Muscle of back (tissue), 3 donors: ENCODE measurements at regions not wholly inside any gene's neighbourhood (a gene's known extent, or its start where the extent isn't known, plus 50 kb on each side); places are given as distances from the start of the nearest gene placed in this dataset.
"Not testable (repeated sequence)": the region's sequence is repeated elsewhere in the genome, so short reads cannot be mapped to it uniquely, and the experiment has no call there.

Experiments used
- DNase-seq, 3 donors: peaks; one replicate each; pipeline versions ENCODE4 v3.0.0 to v3.0.0-alpha.2; 2013

DNA sequence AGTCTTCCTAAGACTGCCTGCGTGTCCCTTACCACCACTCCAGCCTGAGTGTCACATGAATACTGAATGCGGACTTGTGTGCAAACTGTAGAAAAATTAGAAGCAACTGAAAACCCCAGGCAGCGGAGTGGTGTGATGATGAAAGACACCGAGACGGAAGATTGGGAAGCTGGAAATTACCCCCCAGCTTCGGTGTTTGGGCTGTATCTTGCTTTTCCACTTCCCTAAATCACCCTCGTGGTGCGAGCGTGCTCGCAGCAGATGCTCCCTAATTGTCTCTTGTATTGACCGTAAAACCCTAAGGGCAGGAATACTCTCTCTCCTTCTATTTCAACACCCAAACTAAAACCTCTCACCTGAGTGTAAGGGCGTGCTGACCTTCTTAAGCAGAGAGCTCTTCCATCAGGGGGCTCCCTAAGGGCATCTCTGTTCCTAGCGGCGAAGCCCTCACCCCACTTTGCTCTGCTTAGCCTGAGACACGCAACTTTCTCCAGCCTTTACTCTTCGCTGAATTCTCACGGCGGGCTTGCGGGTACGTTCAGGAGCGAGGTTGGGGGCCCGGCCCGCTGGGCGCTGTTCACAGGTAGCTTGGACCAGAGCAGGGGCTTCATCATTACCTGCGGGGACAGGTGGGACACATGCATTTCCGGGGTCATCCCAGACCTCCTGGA, 62.4 kb downstream of the CRYBB2 start:
- no peak for DNase-seq

DNA sequence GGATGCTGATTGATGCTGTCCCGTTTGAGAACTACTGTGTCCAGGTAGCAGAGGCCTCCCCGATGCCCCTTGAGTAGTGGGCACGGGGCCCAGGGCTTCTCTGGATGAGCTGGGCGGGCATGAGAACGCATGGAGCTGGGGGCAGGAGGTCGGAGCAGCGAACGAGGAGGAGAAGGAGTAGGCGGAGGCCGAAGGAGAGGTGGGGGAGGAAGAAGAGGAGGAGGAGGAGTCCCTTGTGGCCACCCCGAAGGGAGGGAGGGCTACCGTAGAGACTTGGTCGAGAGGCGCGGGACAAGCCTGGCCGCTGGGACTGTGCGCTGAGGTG, 62.9 kb downstream of the CRYBB2 start:
- no peak for DNase-seq

DNA sequence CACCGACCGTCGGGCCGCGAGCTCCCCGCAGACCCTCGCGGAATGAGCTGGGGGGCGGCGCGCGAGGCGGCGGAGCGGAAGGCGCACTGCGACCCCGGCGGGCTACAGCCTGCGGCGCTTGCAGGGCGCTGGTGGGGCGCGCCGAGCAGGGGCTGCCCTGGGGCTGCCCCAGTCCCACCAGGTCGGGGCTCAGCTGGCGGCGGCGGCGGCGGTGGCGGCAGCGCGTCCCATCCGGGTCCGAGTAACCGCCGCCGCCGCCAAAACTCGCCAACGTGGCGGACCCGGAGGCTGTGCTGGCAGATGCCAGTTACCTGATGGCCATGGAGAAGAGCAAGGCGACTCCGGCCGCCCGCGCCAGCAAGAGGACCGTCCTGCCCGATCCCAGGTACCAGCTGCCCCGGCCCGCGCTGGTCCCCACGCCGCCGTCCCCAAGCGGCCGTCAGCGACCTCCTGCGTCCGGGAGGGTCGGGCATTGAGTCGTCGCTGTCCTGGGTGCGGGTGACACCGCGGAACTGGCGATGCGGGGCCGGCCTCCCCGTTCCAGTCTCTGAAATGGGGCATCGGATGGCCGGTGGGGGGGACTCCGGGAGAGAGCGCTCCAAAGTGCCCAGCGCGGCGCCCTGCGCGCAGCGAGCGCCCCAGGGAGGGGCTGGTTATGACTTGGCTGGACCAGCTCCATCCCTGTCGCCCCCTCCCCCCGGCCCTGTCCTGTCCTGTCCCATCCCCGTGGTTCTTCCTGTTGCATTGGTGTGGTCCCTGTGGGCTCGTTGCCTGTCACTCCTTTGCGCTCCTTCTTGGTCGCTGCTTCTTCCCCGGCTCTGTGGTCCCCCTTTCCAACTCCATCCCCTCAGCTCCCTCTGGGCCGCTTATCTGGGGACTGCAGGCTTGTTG, 63.5 kb downstream of the CRYBB2 start:
- no peak for DNase-seq

DNA sequence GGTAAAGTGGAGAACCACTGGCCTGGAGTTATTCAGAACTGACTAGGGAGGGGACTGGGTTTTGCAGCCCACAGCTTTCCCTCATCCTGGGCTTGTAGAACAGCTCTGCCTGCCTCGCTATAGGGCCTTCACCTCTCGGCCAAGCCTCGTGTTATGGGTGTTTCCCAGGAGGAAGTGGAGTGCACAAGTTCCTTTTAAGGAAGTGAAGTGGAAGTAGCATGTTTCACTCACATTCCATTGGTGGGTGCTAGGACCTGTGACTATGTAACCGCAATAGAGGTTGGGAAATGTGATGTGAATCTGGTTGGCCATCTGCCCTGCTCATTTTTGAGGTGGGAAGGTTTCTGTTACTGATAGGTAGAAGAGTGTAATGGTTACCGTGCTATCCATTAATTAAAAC, 69.0 kb downstream of the CRYBB2 start:
- not testable (repeated sequence) for DNase-seq

DNA sequence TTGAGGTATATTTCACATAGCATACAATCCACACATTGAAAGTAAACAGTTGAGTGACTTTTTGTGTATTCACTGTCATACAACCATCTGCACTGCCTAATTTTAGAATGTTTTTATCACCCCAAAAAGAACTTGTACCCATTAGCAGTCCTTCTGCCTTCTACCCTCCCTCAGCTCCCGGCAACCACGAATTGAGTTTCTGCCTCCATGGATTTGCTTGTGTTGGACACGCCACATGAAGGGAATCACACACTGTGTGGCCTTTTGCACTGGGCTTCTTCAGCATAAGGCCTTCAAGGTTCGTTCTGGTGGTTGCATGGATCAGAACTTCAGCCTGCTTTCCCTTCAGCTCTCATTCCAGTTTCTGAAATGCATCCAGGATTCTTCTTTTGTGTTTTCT, 82.5 kb downstream of the CRYBB2 start:
- not testable (repeated sequence) for DNase-seq

DNA sequence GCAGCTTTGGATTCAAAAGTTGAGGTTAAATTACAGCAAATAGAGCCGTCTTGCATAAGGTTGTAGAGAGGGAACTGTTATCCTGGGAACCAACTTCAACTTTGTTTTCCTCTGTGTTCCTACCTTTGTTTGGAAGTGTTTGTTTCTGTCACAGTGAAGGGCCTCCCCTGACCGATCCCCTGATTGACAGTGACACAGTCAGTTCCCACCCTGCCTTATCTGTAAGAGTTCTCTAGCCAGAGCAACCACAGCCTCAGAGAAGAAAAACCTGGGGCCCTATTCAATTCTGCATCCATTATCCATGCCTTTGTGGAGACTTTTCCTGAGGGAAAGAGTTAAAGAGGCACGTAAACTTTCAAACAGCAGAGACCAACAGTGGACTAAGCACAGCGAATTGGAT, 90.1 kb downstream of the CRYBB2 start:
- DNase-seq: not testable (repeated sequence)

DNA sequence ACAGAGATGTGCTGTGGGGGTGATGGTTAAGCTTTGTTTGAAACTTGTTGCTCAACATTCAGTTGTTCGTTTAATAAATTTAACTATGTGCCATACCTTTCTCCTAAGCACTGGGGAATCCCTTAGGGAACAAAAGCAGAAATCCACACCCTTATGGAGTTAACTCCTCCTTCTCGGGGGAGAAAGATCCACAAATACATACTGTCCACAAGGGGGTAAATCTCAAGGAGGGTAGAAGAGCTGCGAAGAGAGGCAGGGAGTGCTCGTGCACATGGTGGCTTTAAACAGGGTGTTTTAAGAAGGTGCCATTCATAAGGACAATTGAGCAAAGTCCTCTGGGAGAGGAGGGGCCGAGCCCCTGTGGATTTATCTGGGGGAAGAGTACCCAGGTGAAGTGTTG, 92.5 kb downstream of the CRYBB2 start:
- not testable (repeated sequence) for DNase-seq

DNA sequence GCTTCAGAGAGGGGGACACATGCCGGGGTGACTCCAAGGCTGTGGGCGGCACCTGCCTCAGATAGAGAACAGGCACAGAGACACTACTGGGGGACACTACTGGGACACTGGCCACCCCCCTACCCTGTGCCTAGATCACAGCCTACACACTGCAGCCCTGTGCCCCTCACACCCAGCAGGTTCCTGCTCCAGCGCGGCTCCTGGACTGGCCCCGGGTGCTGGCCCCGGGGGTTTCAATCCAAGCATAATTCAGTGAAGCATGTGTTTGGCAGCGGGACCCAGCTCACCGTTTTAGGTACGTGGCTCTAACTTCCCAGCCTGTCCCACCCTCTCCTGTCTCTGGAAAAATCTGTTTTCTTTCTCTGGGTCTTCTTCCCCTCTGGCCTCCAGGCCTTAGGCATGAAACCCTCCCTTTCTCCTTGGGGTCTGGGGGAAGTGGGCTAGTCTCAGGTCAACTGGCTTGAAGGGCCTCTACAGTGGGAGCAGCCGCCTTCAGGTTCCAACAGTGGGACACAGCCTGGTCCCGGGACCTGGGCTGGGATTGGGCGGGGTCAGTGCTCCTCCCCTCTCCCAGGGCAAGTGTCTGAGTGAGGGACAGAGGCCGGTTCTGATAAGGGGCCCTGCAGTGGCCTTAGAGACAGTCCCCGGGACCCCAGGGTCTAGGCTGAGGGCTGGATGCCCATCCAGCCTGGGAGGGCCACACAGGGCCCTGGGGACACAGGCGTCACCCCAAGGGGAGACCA, 98.8 kb downstream of the CRYBB2 start:
- no peak for DNase-seq

DNA sequence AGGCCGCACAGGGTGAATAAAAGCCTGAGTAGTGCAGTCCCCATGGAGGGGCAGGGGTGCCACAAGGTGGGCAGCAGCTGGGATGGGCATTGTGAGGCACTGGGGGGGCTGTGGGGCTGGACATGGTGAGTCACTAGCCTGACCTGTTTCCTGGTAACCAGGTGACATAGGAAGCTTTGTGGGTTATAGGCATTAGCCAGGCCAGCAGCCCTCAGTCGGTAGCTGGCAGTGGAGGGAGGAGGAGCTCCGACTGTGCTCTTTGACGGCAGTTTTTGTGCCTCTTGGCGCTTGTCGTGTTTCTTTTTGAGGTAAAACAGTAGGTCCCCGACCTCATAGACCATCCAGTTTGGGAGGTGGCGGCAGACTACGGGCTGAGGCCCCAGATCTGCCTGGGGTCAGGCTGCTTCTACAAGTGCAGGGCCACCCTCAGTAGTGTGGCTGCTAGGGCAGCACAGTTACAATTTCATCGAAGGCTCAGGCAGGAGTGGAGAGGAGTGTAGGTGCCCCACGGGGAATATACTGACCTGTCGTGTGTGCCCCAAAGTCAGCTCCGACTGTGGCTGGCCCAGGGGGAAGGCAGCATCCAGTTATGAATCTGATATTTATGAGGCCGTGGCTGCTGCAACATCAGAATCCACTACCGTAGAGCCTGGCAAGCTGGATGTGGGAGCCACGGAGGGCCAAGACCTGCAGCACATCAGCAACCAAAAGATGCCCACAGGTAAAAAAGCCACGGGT, 107.7 kb downstream of the CRYBB2 start:
- DNase-seq: no peak

DNA sequence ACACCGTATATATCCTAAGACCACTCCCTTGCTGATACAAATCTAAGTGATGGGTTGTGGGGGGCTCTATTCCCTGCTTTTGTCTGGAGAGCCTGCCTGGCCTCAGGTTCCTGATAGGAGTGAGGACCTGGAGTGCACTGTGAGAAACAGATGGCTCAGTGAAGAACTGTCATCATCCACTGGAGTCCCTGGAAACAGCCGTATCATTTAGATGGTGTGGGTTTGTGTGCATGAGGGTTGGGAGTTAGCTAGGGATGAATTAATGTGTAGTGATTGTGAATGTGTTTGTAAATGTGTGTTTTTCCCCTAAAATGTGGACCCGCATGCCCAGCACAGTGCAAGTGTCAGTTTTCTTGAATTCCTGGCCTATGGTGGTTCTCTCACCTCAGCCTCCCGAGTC, 111.6 kb downstream of the CRYBB2 start:
- no peak for DNase-seq

DNA sequence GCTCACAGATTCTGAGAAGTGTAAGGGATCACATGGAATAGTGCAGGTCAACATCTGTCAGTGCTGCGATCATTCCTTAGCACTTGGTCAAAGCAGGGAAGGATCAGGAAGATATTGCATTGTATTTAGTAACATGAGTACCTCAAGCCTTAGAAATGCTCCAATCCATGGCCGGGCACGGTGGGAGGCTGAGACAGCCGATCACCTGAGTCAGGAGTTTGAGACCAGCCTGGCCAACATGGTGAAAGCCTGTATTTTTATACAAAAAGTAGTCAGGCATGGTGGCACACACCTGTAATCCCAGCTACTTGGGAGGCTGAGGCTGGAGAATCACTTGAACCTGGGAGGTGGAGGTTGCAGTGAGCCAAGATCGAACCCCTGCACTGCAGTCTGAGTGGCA, 112.5 kb downstream of the CRYBB2 start:
- DNase-seq: not testable (repeated sequence)

DNA sequence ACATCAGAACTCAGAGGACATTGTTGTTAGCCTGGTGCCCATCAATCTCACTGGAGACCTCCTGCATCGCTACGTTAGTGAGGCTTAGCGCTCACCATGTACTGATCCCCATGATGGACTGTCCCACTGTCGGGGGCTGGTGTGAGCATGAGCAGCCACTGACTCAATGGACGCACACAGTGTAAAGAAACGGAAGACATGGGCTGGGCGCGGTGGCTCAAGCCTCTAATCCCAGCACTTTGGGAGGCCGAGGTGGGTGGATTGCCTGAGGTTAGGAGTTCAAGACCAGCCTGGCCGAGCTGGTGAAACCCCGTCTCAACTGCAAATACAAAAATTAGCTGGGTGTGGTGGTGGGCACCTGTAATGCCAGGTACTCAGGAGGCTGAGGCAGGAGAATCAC, 112.9 kb downstream of the CRYBB2 start:
- DNase-seq: no peak

DNA sequence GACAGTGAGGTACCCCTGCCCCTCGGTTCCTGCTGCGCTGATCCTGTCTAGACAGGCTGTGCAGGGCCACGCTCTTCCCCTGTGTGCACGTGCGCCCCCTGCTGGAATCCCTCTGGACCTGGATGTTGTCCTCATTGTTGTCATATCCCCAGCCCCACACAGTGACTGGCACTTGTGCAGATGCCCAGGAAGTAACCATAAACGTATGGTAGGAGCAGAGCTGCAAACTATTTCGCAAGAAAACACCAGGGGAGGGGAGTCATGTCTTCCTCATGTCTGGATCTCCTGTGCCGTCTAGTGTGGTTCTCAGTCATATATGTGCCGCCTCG, 114.7 kb downstream of the CRYBB2 start:
- no peak for DNase-seq

DNA sequence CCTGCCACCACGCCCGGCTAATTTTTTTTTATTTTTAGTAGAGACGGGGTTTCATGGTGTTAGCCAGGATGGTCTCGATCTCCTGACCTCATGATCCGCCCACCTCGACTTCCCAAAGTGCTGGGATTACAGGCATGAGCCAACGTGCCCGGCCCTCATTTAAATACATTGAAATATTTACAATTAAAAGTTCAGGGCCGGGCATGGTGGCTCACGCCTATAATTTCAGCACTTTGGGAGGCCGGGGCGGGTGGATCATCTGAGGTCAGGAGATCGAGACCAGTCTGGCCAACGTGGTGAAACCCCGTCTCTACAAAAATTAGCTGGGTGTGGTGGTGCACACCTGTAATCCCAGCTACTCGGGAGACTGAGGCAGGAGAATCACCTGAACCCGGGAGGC, 115.2 kb downstream of the CRYBB2 start:
- DNase-seq: not testable (repeated sequence)

DNA sequence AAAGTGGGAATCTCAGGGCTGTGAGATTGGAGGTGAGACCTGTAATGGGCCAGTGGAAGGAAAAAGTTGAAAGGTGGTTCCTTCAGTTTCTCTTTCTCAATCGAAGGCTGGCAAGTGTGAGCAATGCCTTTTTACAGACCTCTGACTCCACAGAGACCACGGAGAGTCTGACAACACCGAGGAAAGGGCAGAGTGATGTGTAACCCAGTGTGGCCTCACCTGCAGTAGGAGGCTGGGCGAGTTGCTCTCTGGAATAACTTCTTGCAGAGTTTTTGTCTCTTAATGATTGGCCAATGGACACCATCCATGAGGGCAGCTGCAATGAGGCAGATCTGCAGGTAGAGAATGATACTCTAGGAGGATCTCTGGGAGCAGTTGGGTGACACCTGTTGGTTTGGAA, 115.8 kb downstream of the CRYBB2 start:
- DNase-seq: not testable (repeated sequence)

DNA sequence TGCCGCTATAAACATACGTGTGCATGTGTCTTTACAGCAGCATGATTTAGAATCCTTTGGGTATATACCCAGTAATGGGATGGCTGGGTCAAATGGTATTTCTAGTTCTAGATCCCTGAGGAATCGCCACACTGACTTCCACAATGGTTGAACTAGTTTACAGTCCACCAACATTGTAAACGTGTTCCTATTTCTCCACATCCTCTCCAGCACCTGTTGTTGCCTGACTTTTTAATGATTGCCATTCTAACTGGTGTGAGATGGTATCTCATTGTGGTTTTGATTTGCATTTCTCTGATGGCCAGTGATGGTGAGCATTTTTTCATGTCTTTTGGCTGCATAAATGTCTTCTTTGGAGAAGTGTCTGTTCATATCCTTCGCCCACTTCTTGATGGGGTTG, 121.1 kb downstream of the CRYBB2 start:
- DNase-seq: not testable (repeated sequence)

DNA sequence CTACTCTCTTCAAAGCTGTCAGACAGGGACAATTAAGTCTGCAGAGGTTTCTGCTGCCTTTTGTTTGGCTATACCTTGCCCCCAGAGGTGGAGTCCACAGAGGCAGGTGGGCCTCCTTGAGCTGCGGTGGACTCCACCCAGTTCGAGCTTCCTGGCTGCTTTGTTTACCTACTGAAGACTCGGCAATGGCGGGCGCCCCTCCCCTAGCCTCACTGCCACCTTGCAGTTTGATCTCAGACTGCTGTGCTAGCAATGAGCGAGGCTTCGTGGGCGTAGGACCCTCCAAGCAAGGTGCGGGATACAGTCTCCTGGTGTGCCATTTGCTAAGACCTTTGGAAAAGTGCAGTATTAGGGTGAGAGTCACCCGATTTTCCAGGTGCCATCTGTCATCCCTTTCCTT, 124.9 kb downstream of the CRYBB2 start:
- not testable (repeated sequence) for DNase-seq

DNA sequence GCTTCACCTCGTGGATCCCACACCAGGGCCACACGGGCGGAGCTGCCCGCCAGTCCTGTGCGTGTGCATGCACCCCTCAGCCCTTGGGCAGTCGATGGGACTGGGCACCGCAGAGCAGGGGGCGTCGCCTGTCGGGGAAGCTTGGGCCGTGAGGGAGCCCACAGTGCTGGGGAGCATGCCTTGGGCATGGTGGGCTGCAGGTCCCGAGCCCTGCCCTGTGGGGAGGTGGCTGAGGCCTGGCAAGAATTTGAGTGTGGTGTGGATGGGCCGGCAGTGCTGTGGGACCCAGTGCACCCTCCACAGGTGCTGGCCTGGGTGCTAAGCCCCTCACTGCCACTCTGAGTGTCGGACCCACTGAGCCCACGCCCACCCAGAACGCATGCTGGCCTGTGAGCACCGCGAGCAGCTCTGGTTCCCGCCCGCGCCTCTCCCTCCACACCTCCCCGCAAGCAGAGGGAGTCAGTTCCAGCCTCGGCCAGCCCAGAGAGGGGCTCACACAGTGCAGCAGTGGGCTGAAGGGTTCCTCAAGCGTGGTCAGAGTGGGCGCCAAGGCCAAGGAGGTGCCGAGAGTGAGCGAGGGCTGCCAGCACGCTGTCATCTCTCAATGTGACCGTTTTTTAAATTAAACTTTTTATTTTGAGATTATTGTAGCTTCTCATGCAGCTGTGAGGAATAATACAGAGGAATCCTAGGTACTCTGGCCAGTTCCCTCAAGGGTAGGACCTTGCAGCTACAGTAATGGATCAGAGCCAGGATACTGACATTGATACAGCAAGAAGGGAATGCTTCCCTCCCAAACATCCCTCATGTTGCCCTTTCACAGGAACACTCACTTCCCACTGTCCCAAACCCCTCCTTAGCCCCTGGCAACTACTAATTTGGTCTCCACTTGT, 127.7 kb downstream of the CRYBB2 start:
- no peak for DNase-seq

DNA sequence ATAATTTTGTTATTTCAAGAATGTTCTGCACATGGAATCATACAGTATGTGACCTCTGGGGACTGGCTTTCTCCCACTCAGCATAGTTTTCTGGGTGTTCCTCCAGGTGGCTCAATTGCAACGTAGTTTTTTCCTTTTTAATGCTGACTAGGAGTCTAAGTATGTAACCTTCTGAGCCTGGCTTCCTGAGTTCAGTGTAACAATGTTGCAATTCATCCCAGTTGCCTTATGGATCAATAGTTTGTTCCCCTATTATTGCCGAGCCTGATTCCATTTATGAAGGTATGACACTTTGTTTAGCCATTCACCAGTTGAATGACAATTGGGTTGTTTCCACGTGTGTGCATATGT, 128.3 kb downstream of the CRYBB2 start:
- no peak for DNase-seq

DNA sequence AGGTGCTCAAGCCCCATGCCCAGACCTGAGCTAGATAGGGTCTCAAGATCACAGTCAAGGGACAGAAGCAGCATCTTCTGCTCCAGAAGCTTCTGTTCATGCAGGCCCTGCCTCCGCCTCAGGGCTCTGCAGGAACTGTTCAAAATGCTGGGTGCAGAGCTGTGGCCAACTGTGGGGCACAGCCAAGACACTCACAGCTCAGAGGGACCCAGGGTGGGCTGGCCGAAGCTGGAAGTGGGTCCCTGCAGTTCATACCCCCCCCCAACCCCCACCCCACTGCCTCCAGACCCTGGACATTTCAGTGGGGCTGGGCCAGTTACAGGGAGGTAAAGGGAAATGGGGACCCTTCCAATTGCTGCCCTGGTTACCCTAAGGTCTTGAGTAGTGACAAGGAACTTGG, 129.0 kb downstream of the CRYBB2 start:
- DNase-seq: no peak

DNA sequence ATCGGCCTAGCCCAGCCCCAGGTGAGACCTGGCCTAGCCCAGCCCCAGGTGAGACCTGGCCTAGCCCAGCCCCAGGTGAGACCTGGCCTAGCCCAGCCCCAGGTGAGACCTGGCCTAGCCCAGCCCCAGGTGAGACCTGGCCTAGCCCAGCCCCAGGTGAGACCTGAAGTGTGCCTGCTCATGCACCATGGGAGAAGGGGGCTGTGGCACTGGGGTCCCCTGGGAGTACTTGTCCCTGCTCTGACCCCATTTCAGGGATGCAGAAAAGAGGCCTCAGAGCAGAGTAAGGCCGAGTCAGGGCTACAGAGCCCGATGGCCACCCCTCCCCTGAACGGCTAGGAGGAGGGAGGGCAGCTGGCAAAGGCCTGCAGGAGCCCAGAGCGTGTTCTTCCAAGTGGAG, 129.6 kb downstream of the CRYBB2 start:
- DNase-seq: not testable (repeated sequence)
